C4-2B (cell line): ENCODE measurements at regions not wholly inside any gene's neighbourhood (a gene's known extent, or its start where the extent isn't known, plus 50 kb on each side); places are given as distances from the start of the nearest gene placed in this dataset.

Experiments used
- CTCF ChIP-seq: fragments of 450-650 bp; conservative IDR thresholded peaks from 2 replicates; pipeline ENCODE4 v1.5.1; 2017; ENCODE audit warnings: mild to moderate bottlenecking
- ZFX ChIP-seq: fragments of 450-650 bp; IDR thresholded peaks from 2 replicates; pipeline ENCODE4 v1.6.1; 2017

GRCh38 chr2:104656571-104657163, 197.2 kb upstream of the POU3F3 start:
- TF ChIP-seq CTCF (no peak), ZFX (no peak)
